H9 (cell line): ENCODE measurements at regions not wholly inside any gene's neighbourhood (a gene's known extent, or its start where the extent isn't known, plus 50 kb on each side); places are given as distances from the start of the nearest gene placed in this dataset.

Source experiments
- DNase-seq: peaks from one replicate; pipeline ENCODE4 v3.0.0-alpha.2; 2017
- H2AFZ ChIP-seq: one replicate; pipeline ENCODE4 v1.6.1; 2013; ENCODE audit warnings: mild to moderate bottlenecking, low read length, control low read depth, moderate library complexity
- H2AK5ac ChIP-seq: 2 replicates; pipeline ENCODE4 v1.6.1; 2013; ENCODE audit warnings: low read length, control low read depth, mixed read lengths; ENCODE audit not compliant: insufficient read length
- H2BK120ac ChIP-seq: one replicate; pipeline ENCODE4 v1.6.1; 2013; ENCODE audit warnings: low read depth, mild to moderate bottlenecking, low read length, control low read depth, inconsistent platforms; ENCODE audit not compliant: poor library complexity, severe bottlenecking
- H2BK12ac ChIP-seq: 2 replicates; pipeline ENCODE4 v1.6.1; 2013; ENCODE audit warnings: low read length, control low read depth, mixed read lengths, low read depth; ENCODE audit not compliant: insufficient read length
- H2BK15ac ChIP-seq: 2 replicates; pipeline ENCODE4 v1.6.1; 2013; ENCODE audit warnings: low read depth, low read length, control low read depth
- H2BK20ac ChIP-seq: one replicate; pipeline ENCODE4 v1.6.1; 2013; ENCODE audit warnings: low read depth, mild to moderate bottlenecking, low read length, control low read depth, inconsistent platforms; ENCODE audit not compliant: poor library complexity, severe bottlenecking
- H2BK5ac ChIP-seq: 2 replicates; pipeline ENCODE4 v1.6.1; 2013; ENCODE audit warnings: low read length, control low read depth, mixed read lengths; ENCODE audit not compliant: insufficient read length
- H3K14ac ChIP-seq: 2 replicates; pipeline ENCODE4 v1.6.1; 2013; ENCODE audit warnings: low read length, control low read depth; ENCODE audit not compliant: insufficient read depth
- H3K18ac ChIP-seq: 2 replicates; pipeline ENCODE4 v1.6.1; 2013; ENCODE audit warnings: low read depth, mild to moderate bottlenecking, mixed read lengths, low read length, control low read depth; ENCODE audit not compliant: insufficient read length
- H3K23ac ChIP-seq: 2 replicates; pipeline ENCODE4 v1.6.1; 2013; ENCODE audit warnings: low read length, control low read depth, mixed read lengths, low read depth; ENCODE audit not compliant: insufficient read length
- H3K23me2 ChIP-seq: 2 replicates; pipeline ENCODE4 v1.6.1; 2013; ENCODE audit warnings: low read depth, mild to moderate bottlenecking, mixed read lengths, low read length, control low read depth; ENCODE audit not compliant: insufficient read length, poor library complexity, severe bottlenecking
- H3K27ac ChIP-seq: 2 replicates; pipeline ENCODE4 v1.5.1; 2013; ENCODE audit warnings: low read length, control low read depth, mixed read lengths, low read depth; ENCODE audit not compliant: insufficient read length
- H3K27me3 ChIP-seq: 2 replicates; pipeline ENCODE4 v1.6.1; 2013; ENCODE audit warnings: low read length, control low read depth, inconsistent platforms; ENCODE audit not compliant: insufficient read depth
- H3K4ac ChIP-seq: 2 replicates; pipeline ENCODE4 v1.6.1; 2013; ENCODE audit warnings: low read depth, mild to moderate bottlenecking, control low read depth, inconsistent platforms, low read length, moderate library complexity
- H3K4me1 ChIP-seq: 2 replicates; pipeline ENCODE4 v1.6.1; 2013; ENCODE audit warnings: low read length, control low read depth, inconsistent platforms; ENCODE audit not compliant: insufficient read depth
- H3K4me2 ChIP-seq: 2 replicates; pipeline ENCODE4 v1.6.1; 2013; ENCODE audit warnings: low read length, control low read depth, mixed read lengths; ENCODE audit not compliant: insufficient read length, insufficient read depth
- H3K56ac ChIP-seq: 2 replicates; pipeline ENCODE4 v1.6.1; 2013; ENCODE audit warnings: low read depth, mild to moderate bottlenecking, mixed read lengths, low read length, control low read depth; ENCODE audit not compliant: insufficient read length
- H3K79me1 ChIP-seq: 2 replicates; pipeline ENCODE4 v1.6.1; 2013; ENCODE audit warnings: low read depth, mild to moderate bottlenecking, moderate library complexity, low read length, control low read depth, inconsistent platforms; ENCODE audit not compliant: insufficient read depth, poor library complexity, severe bottlenecking
- H3K79me2 ChIP-seq: 2 replicates; pipeline ENCODE4 v1.6.1; 2013; ENCODE audit warnings: low read length, control low read depth, inconsistent platforms; ENCODE audit not compliant: insufficient read depth
- H3K9ac ChIP-seq: 2 replicates; pipeline ENCODE4 v1.6.1; 2013; ENCODE audit warnings: low read length, control low read depth, mixed read lengths; ENCODE audit not compliant: insufficient read length; ENCODE audit errors: extremely low read depth
- H3K9me3 ChIP-seq: one replicate; pipeline ENCODE4 v1.6.1; 2013; ENCODE audit warnings: low read depth, low read length, inconsistent platforms; ENCODE audit not compliant: control insufficient read depth
- H3T11ph ChIP-seq: one replicate; pipeline ENCODE4 v1.6.1; 2013; ENCODE audit warnings: mild to moderate bottlenecking, low read length, control low read depth, inconsistent platforms
- H4K20me1 ChIP-seq: one replicate; pipeline ENCODE4 v1.6.1; 2013; ENCODE audit not compliant: control insufficient read depth, insufficient read length, insufficient read depth
- H4K5ac ChIP-seq: 2 replicates; pipeline ENCODE4 v1.6.1; 2013; ENCODE audit warnings: low read depth, mild to moderate bottlenecking, mixed read lengths, low read length, control low read depth; ENCODE audit not compliant: insufficient read length
- H4K8ac ChIP-seq: replicated peaks from 2 replicates; pipeline ENCODE4 v1.6.1; 2013; ENCODE audit warnings: low read length, control low read depth, mixed read lengths, low read depth; ENCODE audit not compliant: insufficient read length
- H4K91ac ChIP-seq: 2 replicates; pipeline ENCODE4 v1.6.1; 2013; ENCODE audit warnings: low read depth, mild to moderate bottlenecking, moderate library complexity, mixed read lengths, low read length, control low read depth; ENCODE audit not compliant: insufficient read length
- H3K27ac Mint-ChIP-seq, 3 experiments: 2 replicates in 2 of 3; 3 replicates in 1 of 3; pipeline ENCODE4 v1.8.0; 2020 to 2021; ENCODE audit warnings: mixed read lengths in 3 of 3, mild to moderate bottlenecking in 1 of 3, moderate library complexity in 1 of 3
- H3K27me3 Mint-ChIP-seq: 2 replicates; pipeline ENCODE4 v1.8.0; 2021; ENCODE audit warnings: low read depth, mild to moderate bottlenecking, moderate library complexity, mixed read lengths
- H3K36me3 Mint-ChIP-seq, 3 experiments: 2 replicates in 2 of 3; 3 replicates in 1 of 3; pipeline ENCODE4 v1.8.0; 2020 to 2021; ENCODE audit warnings: low read depth in 3 of 3, mixed read lengths in 3 of 3; ENCODE audit not compliant: insufficient read depth in 1 of 3
- H3K4me1 Mint-ChIP-seq, 2 experiments: 2 replicates each; pipeline ENCODE4 v1.8.0; 2020; ENCODE audit warnings: mixed read lengths in 2 of 2
- H3K4me3 Mint-ChIP-seq, 2 experiments: 2 replicates in 1 of 2; 3 replicates in 1 of 2; pipeline ENCODE4 v1.8.0; 2020 to 2021; ENCODE audit warnings: mild to moderate bottlenecking in 2 of 2, mixed read lengths in 2 of 2, moderate library complexity in 1 of 2
- H3K9me3 Mint-ChIP-seq, 2 experiments: 2 replicates in 1 of 2; 3 replicates in 1 of 2; pipeline ENCODE4 v1.8.0; 2020; ENCODE audit warnings: mild to moderate bottlenecking in 2 of 2, mixed read lengths in 2 of 2, moderate library complexity in 1 of 2
- WGBS: extraction: QIAGEN DNeasy Blood & Tissue Kit; methylation state at CpG from one replicate; pipeline ENCODE4 v1.1.7; 2013; ENCODE audit warnings: missing lambda C conversion rate, low lambda C conversion rate, mixed read lengths; ENCODE audit not compliant: insufficient read length; ENCODE audit errors: extremely low coverage; 5-methylcytosine and 5-hydroxymethylcytosine counted together
- TF ChIP-seq, protein P1 (sequence below): fragments of 200-600 bp; sonication (generic); conservative IDR thresholded peaks from 3 replicates; pipeline ENCODE4 v1.8.0; 2021; ENCODE audit warnings: antibody characterized with exemption, mild to moderate bottlenecking

DNA sequence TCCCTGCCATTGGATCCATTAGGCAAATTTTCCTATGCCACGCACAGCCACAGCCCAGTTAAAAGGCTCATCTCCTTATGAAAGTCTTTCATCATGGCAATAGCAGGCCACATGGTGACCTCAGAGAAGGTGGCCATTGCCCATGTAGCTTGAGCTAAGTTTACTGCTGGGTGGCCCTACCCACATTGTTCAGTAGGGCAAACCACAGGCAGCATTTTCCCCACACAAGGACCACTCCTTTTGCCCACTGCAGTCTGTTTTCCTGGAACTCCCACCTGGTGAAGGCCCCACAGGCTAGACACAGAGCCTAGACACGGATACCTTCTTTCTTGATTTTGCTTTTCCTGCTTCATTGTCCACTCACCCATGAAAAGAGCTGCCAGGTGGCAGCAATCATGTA, 101.5 kb upstream of the NPVF start:
- Histone ChIP-seq H2BK20ac (no peak overlapping the region), H3K4ac (no peak overlapping the region), H3K56ac (no peak overlapping the region), H3T11ph (no peak overlapping the region), H3K27me3 (no peaks in the 10 kb centered on the region), H3K4me2 (no peak overlapping the region), H3K27ac (no peak overlapping the region), H3K9me3 (no peaks in the 10 kb centered on the region), H2BK120ac (no peak overlapping the region), H3K23me2 (no peaks in the 10 kb centered on the region), H3K18ac (no peak overlapping the region), H4K91ac (no peak overlapping the region), H3K79me2 (no peaks in the 10 kb centered on the region), H4K5ac (no peak overlapping the region), H2AFZ (no peak overlapping the region), H2BK15ac (no peak overlapping the region), H2AK5ac (no peak overlapping the region), H2BK5ac (no peak overlapping the region), H3K4me1 (no peaks in the 10 kb centered on the region), H3K79me1 (no peaks in the 10 kb centered on the region), H4K8ac (no peak overlapping the region), H4K20me1 (no peaks in the 10 kb centered on the region), H3K23ac (no peak overlapping the region), H2BK12ac (no peak overlapping the region), H3K14ac (no peak overlapping the region), H3K9ac (no peak overlapping the region)
- H3K4me3 Mint-ChIP-seq: no peak overlapping the region
- TF ChIP-seq, protein P1, sequence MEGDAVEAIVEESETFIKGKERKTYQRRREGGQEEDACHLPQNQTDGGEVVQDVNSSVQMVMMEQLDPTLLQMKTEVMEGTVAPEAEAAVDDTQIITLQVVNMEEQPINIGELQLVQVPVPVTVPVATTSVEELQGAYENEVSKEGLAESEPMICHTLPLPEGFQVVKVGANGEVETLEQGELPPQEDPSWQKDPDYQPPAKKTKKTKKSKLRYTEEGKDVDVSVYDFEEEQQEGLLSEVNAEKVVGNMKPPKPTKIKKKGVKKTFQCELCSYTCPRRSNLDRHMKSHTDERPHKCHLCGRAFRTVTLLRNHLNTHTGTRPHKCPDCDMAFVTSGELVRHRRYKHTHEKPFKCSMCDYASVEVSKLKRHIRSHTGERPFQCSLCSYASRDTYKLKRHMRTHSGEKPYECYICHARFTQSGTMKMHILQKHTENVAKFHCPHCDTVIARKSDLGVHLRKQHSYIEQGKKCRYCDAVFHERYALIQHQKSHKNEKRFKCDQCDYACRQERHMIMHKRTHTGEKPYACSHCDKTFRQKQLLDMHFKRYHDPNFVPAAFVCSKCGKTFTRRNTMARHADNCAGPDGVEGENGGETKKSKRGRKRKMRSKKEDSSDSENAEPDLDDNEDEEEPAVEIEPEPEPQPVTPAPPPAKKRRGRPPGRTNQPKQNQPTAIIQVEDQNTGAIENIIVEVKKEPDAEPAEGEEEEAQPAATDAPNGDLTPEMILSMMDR: no peak
- peak overlapping the region in 1 of 3 experiments; percentile 64; a peak in 1 of 7 replicates for H3K27ac Mint-ChIP-seq
- no CpG with 5 or more reads among the region's 2 CpGs for WGBS
- H3K27me3 Mint-ChIP-seq: no peaks in the 10 kb centered on the region; the same call in 1 of the 2 replicates
- peaks cover 0 to 6% of the 10 kb centered on the region in 2 experiments; a peak in 3 of 4 replicates for H3K4me1 Mint-ChIP-seq
- no peaks in the 10 kb centered on the region for H3K9me3 Mint-ChIP-seq
- DNase-seq: no peak
- no peaks in the 10 kb centered on the region for H3K36me3 Mint-ChIP-seq
